ENCODE measurements at regions not wholly inside any gene's neighbourhood (a gene's known extent, or its start where the extent isn't known, plus 50 kb on each side); places are given as distances from the start of the nearest gene placed in this dataset.

- TF ChIP-seq POLR2A (IDR thresholded peaks at IDR 0.05; ENCODE audit: extremely low read depth, insufficient read length) (no peak), MAX (IDR thresholded peaks at IDR 0.05; ENCODE audit: low read depth, low read length) (no peak)
Measured at GRCh38 chr2:34737146-34737545, 1138.0 kb upstream of the FAM98A start.
